ENCODE measurements at regions not wholly inside any gene's neighbourhood (a gene's known extent, or its start where the extent isn't known, plus 50 kb on each side); places are given as distances from the start of the nearest gene placed in this dataset.

DNA sequence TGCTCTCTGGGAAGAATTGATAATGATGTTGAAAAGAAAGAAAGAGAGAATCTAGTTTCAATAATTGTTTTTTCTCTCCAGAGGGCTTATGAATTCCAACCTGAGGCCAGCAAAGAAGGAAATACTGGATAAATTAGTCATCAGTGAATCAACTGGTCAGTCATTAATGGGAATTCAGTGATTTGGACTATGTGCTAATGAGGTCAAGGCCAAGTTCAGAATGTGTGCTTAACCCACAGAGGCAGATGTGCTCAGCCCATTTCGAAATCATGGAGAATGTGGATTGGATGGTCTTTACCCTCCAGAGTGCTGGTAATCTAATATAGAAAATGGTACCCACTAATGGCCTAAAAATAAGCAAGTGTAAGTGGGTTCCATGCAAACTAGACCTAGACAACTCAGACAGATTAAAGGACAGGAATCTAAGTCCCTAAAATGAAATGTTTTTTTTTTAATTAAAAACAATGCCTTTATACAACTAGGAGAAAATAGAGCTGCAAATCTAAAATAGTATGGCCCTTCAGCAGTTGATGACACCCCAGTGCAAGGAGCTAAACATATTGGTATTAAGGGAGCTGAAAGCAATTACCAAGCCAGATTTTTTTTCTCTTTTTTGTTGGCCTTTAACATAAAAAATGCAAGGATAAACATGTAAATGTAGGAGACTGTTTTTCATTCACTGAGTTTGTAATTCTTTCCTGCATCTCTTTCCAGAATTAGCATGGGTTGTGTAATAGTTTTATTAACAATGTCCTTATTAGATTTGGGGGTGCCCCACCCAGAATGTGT lies 296.9 kb downstream of the SATB2 start:
- TF ChIP-seq POLR2A (IDR thresholded peaks at IDR 0.05; ENCODE audit: low read length) (no peak), GATA1 (IDR thresholded peaks at IDR 0.05; ENCODE audit: low read depth, low read length) (no peak)
- DNase-seq, result no peak

DNA sequence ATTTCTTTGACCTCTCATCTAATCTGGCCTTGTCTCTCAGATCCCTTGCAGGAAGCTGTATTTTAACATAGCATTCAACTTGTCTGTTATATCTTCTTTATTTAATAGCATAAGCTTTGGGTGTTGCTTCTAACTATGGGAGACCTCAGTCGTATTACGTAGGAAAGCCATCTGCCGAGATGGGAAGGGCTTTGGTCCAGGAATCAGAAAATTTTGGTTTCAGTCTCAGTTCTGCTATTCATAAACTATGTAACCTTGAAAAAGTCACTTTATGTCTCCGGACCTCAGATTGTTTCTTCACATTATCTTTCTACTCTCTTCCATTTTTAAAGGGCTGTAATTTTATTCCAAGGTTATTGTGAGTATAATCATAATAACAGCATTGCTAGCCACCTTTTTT lies 297.7 kb downstream of the SATB2 start:
- no peak for DNase-seq
- no peak for TF ChIP-seq GATA1 (IDR thresholded peaks at IDR 0.05; ENCODE audit: low read depth, low read length)
- TF ChIP-seq POLR2A (IDR thresholded peaks at IDR 0.05; ENCODE audit: low read length), result no peak

DNA sequence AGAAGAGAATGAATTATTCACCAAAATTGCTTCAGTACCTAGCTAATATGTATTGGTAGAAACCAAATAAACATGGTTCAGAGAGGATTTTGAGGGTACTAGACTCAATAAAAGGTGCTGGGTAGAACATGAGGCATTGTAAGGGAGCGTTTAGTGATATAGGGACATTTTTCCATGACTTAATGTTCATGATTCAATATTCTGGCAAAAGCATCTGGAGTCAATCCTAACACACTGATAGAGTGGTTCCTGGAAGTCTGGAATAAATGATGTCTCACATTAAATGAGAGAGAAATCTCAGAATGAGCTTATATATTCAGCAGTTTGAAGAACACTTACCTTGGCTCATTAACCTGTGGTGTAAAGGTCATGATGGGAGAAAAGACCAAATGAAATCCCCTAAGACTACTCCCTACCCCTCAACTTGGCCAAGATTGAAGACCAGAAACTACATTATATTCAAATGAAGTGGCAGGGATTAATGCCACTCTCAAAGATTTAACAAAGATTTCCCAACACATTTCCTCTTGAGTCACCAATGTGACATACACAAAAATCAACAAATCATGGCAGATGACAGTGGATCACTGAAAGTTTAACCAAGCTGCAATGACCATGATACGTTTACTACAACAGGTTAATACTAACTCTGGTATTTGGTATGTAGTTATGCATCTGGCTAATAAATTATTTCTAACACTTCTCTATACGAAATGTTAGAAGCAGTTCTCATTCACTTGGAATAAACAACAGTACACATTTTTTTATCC lies 309.5 kb downstream of the SATB2 start:
- DNase-seq, result no peak
- TF ChIP-seq GATA1 (IDR thresholded peaks at IDR 0.05; ENCODE audit: low read depth, low read length), result no peak
- TF ChIP-seq POLR2A (IDR thresholded peaks at IDR 0.05; ENCODE audit: low read length), result no peak

DNA sequence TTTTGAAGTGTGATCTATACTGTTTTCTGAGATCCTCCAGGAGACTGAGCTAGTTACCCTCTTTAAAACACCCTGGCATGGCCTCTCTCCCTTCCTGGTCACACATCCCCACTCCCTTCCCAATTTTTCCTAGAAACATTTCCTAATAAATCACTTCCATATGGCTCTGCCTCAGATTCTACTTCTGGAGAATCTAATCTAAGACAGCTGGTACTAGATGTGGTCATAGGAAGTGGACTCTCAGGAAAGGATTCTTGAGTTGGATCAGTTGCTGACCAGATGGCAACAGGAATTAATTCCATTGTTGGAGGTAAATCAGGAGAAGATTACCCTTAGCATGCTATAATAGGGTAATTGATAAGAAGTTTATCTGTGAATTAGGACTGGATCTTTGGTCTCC lies 310.5 kb downstream of the SATB2 start:
- no peak for TF ChIP-seq GATA1 (IDR thresholded peaks at IDR 0.05; ENCODE audit: low read depth, low read length)
- no peak for DNase-seq

DNA sequence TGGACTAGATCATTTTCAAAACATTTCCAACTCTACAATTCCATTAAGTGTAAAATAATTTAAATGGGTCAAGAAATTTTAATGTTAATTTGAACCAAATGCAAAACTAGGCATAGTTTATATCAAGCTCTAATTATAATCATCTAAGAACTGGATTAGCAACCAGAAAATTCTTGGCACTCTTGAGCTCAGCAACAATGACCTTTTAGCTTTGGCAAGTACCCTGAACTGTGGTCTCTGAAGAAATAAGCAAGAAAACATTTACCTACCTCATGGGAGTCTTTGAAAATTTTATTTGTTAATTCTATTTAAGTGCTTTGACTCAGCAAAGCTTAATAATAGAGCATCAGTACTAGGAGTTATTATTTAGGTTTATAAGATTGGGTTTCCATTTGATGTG lies 313.2 kb downstream of the SATB2 start:
- TF ChIP-seq GATA1 (IDR thresholded peaks at IDR 0.05; ENCODE audit: low read depth, low read length), result no peak
- no peak for TF ChIP-seq POLR2A (IDR thresholded peaks at IDR 0.05; ENCODE audit: low read length)

DNA sequence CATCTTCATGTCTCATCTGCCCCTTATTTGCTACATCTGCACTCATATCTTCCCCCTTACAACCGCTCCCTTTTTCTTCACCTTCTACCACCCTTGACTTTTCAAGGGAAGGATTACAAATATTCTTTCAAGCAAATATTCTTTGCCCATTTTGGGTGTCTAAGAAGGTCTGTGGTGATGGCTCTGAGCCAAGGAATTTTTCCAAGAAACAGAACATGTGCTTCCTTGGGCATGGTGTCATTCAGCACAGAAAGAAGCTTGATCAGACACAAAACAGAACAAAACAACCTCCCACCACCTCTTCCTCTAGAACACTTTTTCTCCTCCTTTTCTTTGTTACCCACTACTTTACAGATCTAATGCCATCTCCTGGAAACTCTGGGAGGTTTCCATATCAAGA lies 313.7 kb downstream of the SATB2 start:
- no peak for TF ChIP-seq GATA1 (IDR thresholded peaks at IDR 0.05; ENCODE audit: low read depth, low read length)
- no peak for TF ChIP-seq POLR2A (IDR thresholded peaks at IDR 0.05; ENCODE audit: low read length)
- no peak for DNase-seq

More for the DNA sequence above, 313.2 kb downstream of the SATB2 start:
- DNase-seq, result no peak

DNA sequence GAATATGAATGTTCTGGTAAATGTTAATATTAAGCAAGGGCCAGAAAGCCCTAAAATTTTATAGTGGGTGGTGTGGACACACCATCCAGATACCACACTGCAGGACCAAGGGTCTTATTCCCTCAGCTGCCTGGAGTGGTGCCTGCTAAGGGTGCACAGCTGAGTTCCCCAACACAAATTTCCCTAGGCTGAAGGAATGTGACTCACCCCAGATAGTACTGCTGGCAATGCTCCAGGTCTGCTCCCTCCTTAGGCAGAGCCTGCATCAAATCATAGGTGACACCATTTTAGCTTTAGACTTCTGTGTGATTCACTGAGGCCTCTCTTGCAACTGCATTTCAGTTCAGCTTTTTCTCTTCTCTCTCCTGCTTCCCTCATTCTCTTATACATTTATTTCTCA lies 321.1 kb downstream of the SATB2 start:
- TF ChIP-seq POLR2A (IDR thresholded peaks at IDR 0.05; ENCODE audit: low read length) (no peak), GATA1 (IDR thresholded peaks at IDR 0.05; ENCODE audit: low read depth, low read length) (no peak)
- DNase-seq, result peak in 1 of 2 experiments; percentile 21

DNA sequence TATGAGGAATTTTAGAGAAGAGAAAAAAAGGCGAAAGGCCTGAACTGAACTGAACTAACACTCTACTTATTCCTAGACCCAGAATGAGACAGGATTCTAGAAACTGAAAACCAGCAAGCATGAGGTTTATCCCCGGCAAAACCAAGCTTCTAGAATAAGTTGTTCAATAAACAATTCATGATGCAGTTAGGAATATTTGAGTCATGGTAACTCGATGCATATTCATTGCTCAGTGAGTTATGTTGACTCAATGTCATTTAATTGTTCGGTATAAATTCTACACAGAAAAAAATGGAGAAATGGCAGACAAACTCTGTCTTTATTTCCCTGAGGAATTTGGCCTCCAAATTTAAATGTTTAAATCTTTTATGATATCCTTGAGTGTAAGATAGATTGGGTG lies 321.5 kb downstream of the SATB2 start:
- no peak for DNase-seq
- no peak for TF ChIP-seq GATA1 (IDR thresholded peaks at IDR 0.05; ENCODE audit: low read depth, low read length)
- TF ChIP-seq POLR2A (IDR thresholded peaks at IDR 0.05; ENCODE audit: low read length), result no peak

DNA sequence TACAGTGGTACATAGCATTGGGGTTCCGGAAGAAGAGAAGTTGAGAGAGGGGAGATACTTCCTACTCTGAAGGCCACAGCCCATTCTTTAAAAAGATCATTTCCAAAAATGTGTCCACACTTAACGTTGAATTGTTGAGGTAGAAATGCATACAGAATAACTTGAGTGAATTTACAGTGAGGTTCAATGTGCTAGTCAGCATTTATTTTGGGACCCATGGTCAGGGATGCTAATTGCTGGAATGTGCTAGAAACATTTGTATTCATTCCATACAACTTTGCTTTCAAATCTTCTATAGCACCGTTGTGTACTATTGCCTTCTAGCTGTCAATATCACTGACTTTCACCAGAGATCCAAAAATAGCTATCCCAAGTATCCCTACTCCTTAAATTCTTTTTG lies 325.9 kb downstream of the SATB2 start:
- DNase-seq, result no peak
- TF ChIP-seq GATA1 (IDR thresholded peaks at IDR 0.05; ENCODE audit: low read depth, low read length), result no peak
- no peak for TF ChIP-seq POLR2A (IDR thresholded peaks at IDR 0.05; ENCODE audit: low read length)

DNA sequence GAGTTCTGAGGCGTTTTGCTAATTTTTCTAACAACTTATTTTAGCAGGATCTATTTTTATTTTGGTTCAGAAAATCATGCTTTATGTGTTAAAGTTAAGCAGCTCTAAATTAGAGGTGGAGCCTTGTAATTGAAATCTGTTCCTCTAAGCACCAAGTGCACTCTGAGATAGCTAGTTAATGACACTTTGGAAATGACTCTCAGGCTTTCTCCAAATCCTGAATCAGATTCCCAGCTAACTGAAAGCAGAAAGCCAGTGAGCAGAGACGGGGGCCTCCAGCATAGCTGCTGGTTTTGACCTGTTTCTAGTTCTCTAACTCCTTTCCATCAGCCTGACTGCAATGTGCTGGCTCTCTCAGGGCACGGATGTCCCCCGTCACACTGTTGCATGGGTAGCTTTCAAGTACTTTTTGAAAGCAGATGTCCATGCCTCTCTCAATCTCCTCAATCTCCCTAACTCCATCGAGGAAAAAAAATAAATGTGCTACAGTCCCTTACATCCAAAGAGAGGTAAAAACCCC lies 326.5 kb downstream of the SATB2 start:
- DNase-seq, result no peak
- TF ChIP-seq POLR2A (IDR thresholded peaks at IDR 0.05; ENCODE audit: low read length) (no peak), GATA1 (IDR thresholded peaks at IDR 0.05; ENCODE audit: low read depth, low read length) (no peak)

DNA sequence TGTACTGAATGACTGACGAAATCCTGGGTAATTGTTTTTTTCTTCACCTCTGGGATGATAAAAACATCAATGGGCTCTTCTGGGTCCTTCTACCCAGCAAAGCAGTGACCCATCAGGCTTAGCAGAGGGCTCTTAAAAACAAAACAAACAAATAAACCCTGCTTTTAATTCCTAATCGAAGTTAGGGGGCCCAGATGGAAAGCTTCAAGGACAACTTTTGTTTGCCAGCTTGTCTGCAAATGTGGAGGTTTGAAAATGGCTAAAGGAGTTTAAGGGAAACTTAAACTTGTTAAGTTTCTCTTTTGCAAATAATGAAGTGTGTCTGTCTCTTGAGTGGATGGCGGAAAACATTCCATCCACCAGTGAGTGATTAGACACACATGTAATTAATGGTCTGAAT lies 327.2 kb downstream of the SATB2 start:
- DNase-seq, result no peak
- TF ChIP-seq GATA1 (IDR thresholded peaks at IDR 0.05; ENCODE audit: low read depth, low read length), result no peak
- TF ChIP-seq POLR2A (IDR thresholded peaks at IDR 0.05; ENCODE audit: low read length), result no peak

DNA sequence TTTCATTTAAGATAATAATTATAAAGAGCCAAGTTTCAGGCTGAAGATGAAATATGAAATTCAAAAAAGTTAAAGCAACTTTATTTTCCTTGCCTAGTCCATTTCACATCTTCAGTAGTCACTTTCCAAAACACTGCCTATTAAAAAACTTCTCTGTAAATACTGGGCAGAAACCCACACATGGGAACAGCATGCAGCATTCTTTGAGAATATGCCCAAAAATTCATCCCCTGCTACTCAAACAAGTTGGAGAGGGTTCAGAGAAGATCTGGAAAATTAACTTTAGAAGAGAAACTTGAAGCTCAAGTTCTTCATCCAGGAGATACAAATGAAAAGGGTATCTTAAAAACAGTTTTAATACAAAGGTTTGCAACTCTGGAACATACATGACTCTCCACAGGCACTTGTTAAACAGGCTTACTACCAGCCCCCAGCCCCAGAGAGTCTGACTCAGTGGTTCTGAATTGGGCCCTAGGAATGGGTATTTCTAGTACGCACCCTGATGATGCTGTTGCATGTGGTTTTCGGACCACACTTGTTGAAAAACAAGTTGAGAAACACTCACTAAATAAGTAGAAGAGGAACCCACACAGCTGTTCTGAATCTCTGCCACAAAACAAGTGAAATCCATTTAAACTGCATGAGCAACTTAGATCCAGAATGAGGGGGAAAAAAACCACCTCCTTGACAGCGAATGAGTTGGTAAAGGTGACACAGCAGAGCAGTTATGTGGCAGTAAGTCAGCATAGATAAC lies 329.1 kb downstream of the SATB2 start:
- no peak for DNase-seq

DNA sequence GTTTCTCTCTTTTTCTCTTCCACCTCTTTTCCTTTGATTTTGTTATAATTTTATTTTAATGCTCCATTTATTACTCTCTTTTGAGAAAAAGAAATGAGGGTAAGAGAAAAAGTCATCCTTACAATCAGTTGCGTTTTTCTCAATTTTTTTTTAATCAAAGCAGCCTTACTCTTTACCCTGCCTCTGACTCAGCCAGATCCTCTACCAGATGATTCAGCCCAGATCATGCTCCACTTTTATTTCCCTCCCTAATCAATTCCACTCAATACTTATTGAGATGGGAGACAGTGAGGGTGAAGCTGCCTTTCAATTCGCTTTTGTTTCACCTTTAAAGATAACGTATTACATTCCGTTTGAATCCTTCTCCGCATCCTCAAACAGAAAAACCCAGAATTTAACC lies 337.9 kb downstream of the SATB2 start:
- no peak for DNase-seq
- TF ChIP-seq GATA1 (IDR thresholded peaks at IDR 0.05; ENCODE audit: low read depth, low read length) (no peak), POLR2A (IDR thresholded peaks at IDR 0.05; ENCODE audit: low read length) (no peak)

More for the DNA sequence above, 329.1 kb downstream of the SATB2 start:
- TF ChIP-seq POLR2A (IDR thresholded peaks at IDR 0.05; ENCODE audit: low read length) (no peak), GATA1 (IDR thresholded peaks at IDR 0.05; ENCODE audit: low read depth, low read length) (no peak)

DNA sequence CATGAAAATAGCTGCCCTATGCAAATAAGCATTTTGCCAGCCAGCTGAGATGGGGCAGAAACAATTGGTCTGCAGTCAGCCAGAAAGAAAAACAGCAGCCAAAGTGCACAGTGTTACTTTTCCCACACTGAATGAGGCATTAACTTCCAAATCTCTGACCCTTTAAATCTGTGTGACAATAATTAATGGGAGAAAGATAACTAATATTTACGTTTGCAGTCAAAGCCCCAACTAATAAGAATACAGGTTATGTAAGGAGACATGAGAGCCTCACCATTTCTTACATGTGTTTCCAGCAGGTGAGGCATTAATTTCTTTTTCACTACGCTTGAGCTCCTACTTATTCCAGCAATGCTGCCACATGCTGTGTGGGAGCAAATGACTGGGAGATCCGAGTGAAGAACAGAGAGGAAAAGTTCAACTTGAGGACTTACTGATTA lies 339.0 kb downstream of the SATB2 start:
- no peak for DNase-seq
- TF ChIP-seq GATA1 (IDR thresholded peaks at IDR 0.05; ENCODE audit: low read depth, low read length), result no peak
- no peak for TF ChIP-seq POLR2A (IDR thresholded peaks at IDR 0.05; ENCODE audit: low read length)
